Right lobe of liver (tissue), 6 donors: ENCODE measurements at regions not wholly inside any gene's neighbourhood (a gene's known extent, or its start where the extent isn't known, plus 50 kb on each side); places are given as distances from the start of the nearest gene placed in this dataset.
"Not testable (repeated sequence)": the region's sequence is repeated elsewhere in the genome, so short reads cannot be mapped to it uniquely, and the experiment has no call there.

Source experiments
- ATAC-seq, 4 donors: fragments of 200-7000 bp; cut with Tn5 transposase; one replicate each; pipeline ENCODE4 v1.9.1; 2020; ENCODE audit warnings: mild to moderate bottlenecking in 4 of 4, moderate library complexity in 4 of 4
- DNase-seq, 3 donors: peaks; one replicate each; pipeline ENCODE4 v3.0.0-alpha.2; 2020
- H3K27ac ChIP-seq, 3 donors: fragments of 200-600 bp; one replicate each; pipeline ENCODE4 v1.8.0; 2022
- H3K27me3 ChIP-seq, 2 donors: fragments of 200-600 bp; one replicate each; pipeline ENCODE4 v1.8.0; 2022
- H3K36me3 ChIP-seq, 4 donors: fragments of 200-600 bp; sonication (generic) in 1 of 4; one replicate each; pipeline versions ENCODE4 v1.5.1 to v1.8.0; 2017 to 2022; ENCODE audit warnings: control low read depth in 1 of 4
- H3K4me1 ChIP-seq, 4 donors: fragments of 200-600 bp; sonication (generic) in 1 of 4; one replicate each; pipeline versions ENCODE4 v1.5.1 to v1.8.0; 2017 to 2022; ENCODE audit warnings: control low read depth in 1 of 4
- H3K4me3 ChIP-seq, 3 donors: fragments of 200-600 bp; one replicate each; pipeline ENCODE4 v1.8.0; 2022
- H3K9me3 ChIP-seq, 4 donors: fragments of 200-600 bp; sonication (generic) in 1 of 4; one replicate each; pipeline versions ENCODE4 v1.5.1 to v1.8.0; 2017 to 2022; ENCODE audit warnings: control low read depth in 1 of 4
- CTCF ChIP-seq, 4 donors: fragments of 200-600 bp in 3 of 4; fragments of 450-650 bp in 1 of 4; IDR thresholded peaks; one replicate each; pipeline versions ENCODE4 v1.5.1 to v1.8.0; 2016 to 2022; ENCODE audit warnings: antibody characterized with exemption in 4 of 4, mild to moderate bottlenecking in 2 of 4
- POLR2A ChIP-seq: fragments of 450-650 bp; IDR thresholded peaks from one replicate; pipeline ENCODE4 v1.6.1; 2017; ENCODE audit warnings: antibody characterized with exemption, mild to moderate bottlenecking
- WGBS: methylation state at CpG from one replicate; pipeline ENCODE4 v1.1.6; 2018; ENCODE audit warnings: low coverage, low lambda C conversion rate; ENCODE audit not compliant: insufficient coverage; ENCODE audit errors: missing lambda C conversion rate; 5-methylcytosine and 5-hydroxymethylcytosine counted together
- intact Hi-C, 2 donors: fragments of 100-400 bp; cut with DNase I; formaldehyde crosslinking; loops; one replicate each; pipeline versions ENCODE4 v1.11.2 to v1.14.1; 2022
- donor health status: DM: no; HTN: yes; CAD: no.
- donor health status: DM: no; HTN: no; CAD: no.
- donor health status: DM: no; HTN: no; CAD: no.
- donor health status: DM: no; HTN: yes; CAD: no.
- donor health status: DM: no; HTN: yes; CAD: no.

DNA sequence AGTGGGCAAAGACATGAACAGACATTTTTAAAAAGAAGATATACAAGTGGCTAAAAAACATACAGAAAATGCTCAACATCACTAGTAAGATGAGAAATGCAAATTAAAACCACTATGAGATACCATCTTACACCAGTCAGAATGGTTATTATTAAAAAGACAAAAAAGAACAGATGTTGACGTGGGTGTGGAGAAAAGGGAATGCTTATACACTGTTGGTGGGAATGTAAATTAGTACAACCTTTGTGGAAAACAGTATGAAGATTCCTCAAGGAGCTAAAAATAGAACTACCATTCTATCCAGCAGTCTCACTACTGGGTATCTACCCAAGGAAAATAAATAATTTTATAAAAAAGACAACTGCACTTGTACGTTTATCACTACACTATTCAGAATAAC lies 73.9 kb downstream of the EBNA1BP2 start:
- H3K4me1 ChIP-seq: no peaks in the 10 kb centered on the region
- 87% methylated on average over 2 of the region's 2 CpGs for WGBS
- H3K27me3 ChIP-seq: no peaks in the 10 kb centered on the region
- H3K36me3 ChIP-seq: no peaks in the 10 kb centered on the region
- no peaks in the 10 kb centered on the region for H3K9me3 ChIP-seq
- TF ChIP-seq CTCF (IDR thresholded peaks at IDR 0.05) (no peak), POLR2A (no peak)
- DNase-seq (no peak), ATAC-seq (no peak)
- H3K27ac ChIP-seq: no peak overlapping the region
- intact Hi-C loops: no loop called here
- H3K4me3 ChIP-seq: no peak overlapping the region

- H3K9me3 ChIP-seq, H3K27ac ChIP-seq, H3K4me3 ChIP-seq, ATAC-seq, intact Hi-C loops, H3K36me3 ChIP-seq, DNase-seq, H3K4me1 ChIP-seq, H3K27me3 ChIP-seq: not testable (repeated sequence)
- 81% methylated on average over 3 of the region's 3 CpGs for WGBS
These were observed 75.6 kb downstream of the EBNA1BP2 start for GRCh38 chr1:43096528-43096927.

DNA sequence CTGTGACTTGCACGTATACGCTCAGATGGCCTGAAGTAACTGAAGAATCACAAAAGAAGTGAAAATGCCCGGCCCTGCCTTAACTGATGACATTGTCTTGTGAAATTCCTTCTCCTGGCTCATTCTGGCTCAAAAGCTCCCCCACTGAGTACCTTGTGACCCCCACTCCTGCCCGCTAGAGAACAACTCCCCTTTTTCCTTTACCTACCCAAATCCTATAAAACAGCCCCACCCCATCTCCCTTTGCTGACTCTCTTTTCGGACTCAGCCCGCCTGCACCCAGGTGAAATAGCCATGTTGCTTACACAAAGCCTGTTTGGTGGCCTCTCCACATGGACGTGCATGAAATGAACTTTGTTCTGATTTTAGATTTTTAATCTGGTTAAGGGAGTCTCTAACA lies 81.3 kb downstream of the EBNA1BP2 start:
- H3K9me3 ChIP-seq, H3K27me3 ChIP-seq, ATAC-seq, H3K27ac ChIP-seq, H3K36me3 ChIP-seq, H3K4me3 ChIP-seq, intact Hi-C loops, DNase-seq, H3K4me1 ChIP-seq: not testable (repeated sequence)
- 80% methylated on average over 7 of the region's 7 CpGs for WGBS

- intact Hi-C loops, H3K27me3 ChIP-seq, H3K4me1 ChIP-seq, ATAC-seq, H3K9me3 ChIP-seq, H3K27ac ChIP-seq, H3K4me3 ChIP-seq, H3K36me3 ChIP-seq, DNase-seq: not testable (repeated sequence)
- 50% methylated on average over 2 of the region's 2 CpGs for WGBS
These were observed 81.9 kb downstream of the EBNA1BP2 start for GRCh38 chr1:43090157-43090556.

DNA sequence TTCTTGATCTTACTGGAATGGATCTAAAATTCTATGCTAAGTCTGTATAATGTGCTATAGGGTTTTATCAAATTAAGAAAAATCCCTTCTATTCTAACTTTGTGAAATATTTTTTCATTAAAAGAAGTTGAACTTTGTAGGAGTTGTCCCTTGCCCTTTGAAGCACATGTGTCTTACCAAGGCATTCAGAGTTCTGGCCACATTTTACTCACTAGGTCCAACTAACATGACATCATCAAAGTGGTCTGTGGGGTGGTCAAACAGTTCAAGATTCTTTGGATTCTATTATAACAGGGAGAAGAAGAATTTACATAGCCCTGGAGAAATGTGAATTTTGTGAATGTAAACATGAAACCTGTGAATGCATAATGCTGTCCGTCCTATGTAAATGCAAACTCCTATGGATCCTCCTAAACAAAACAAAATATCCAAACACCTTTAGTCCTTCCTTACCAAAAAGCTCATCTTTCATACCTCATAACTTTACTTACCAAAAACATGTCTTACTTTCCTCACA lies 88.7 kb downstream of the EBNA1BP2 start:
- WGBS: 88% methylated on average over 1 of the region's 1 CpG
- no peaks in the 10 kb centered on the region for H3K4me1 ChIP-seq
- no peak overlapping the region for H3K27ac ChIP-seq
- no peaks in the 10 kb centered on the region for H3K36me3 ChIP-seq
- H3K27me3 ChIP-seq: no peaks in the 10 kb centered on the region
- no peak overlapping the region for H3K4me3 ChIP-seq
- no peak for DNase-seq
- TF ChIP-seq POLR2A: no peak
- TF ChIP-seq CTCF (IDR thresholded peaks at IDR 0.05): no peak
- intact Hi-C loops: no loop called here
- ATAC-seq: no peak
- no peaks in the 10 kb centered on the region for H3K9me3 ChIP-seq

GRCh38 chr1:43082740-43083139 lies 89.3 kb downstream of the EBNA1BP2 start:
- intact Hi-C loops: no loop called here
- no peak for ATAC-seq
- no peaks in the 10 kb centered on the region for H3K4me1 ChIP-seq
- no peaks in the 10 kb centered on the region for H3K27me3 ChIP-seq
- no peak overlapping the region for H3K4me3 ChIP-seq
- no peaks in the 10 kb centered on the region for H3K9me3 ChIP-seq
- H3K36me3 ChIP-seq: no peaks in the 10 kb centered on the region
- no peak overlapping the region for H3K27ac ChIP-seq
- DNase-seq: no peak
- TF ChIP-seq CTCF (IDR thresholded peaks at IDR 0.05) (no peak), POLR2A (no peak)
- WGBS: 75% methylated on average over 6 of the region's 6 CpGs
